GM21515 (cell line): ENCODE measurements at regions not wholly inside any gene's neighbourhood (a gene's known extent, or its start where the extent isn't known, plus 50 kb on each side); places are given as distances from the start of the nearest gene placed in this dataset.
"Not testable (repeated sequence)": the region's sequence is repeated elsewhere in the genome, so short reads cannot be mapped to it uniquely, and the experiment has no call there.

Experiments used
- ATAC-seq: cut with Tn5 transposase; IDR thresholded peaks from one replicate; pipeline ENCODE4 v1.9.1; 2021; ENCODE audit not compliant: unreplicated experiment

DNA sequence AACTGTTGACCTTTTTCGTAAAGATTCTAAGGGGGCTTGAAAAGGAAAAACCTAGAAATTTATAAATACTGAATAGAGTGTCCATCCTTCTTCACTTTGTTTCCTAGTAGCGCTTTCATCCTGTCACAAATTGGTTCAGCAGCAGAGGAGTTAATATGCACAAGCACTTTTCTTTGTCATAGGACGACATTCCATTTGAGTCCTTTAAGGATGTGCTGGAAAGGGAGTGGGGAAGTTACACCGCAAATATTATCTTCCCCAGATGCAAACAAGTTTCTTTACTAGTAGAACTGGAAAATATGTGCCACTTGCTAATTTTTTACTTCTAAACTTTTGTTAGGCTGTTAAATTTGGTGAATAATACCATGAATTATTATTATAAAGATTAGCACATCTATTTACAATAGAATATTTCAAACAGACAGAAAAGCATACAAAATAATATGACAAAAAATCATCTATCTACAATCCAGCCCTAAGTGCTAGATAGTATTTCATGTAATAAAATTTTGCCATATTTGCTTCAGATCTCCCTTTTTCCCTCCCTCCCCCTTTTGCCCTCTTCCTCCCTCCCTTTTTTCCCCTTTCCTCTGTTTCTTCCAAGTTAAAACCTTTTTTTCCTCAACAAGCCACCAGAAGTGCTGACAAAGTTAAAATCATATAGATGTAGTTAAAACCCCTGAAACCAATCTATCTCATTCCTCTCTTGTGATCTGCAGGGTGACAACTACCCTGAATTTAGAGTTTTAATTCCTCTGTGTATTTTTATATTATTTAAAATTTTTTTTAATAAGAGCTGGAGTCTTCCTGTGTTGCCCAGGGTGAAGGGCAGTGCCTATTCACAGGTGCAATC lies 50.5 kb upstream of the MAP4K3 start:
- no peak for ATAC-seq

- ATAC-seq: no peak
Measured at GRCh38 chr2:39488450-39488849, 51.4 kb upstream of the MAP4K3 start.

DNA sequence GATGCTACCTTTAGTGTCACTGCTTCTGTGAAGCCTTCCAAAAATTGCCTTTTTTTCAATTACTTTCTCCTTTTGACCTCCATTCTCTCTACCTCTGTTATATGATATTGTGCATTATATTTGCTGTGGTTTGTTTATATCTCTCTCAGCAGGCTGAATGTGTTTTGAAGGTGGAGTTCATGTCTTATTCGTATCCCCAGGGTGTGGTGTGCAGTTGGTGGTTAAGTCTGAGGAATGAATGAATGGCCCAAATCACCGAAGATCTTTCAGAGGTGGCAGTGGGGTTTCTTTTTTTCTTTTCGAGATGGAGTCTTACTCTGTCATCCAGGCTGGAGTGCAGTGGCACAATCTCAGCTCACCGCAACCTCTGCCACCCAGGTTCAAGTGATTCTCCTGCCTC lies 53.5 kb upstream of the MAP4K3 start:
- no peak for ATAC-seq

DNA sequence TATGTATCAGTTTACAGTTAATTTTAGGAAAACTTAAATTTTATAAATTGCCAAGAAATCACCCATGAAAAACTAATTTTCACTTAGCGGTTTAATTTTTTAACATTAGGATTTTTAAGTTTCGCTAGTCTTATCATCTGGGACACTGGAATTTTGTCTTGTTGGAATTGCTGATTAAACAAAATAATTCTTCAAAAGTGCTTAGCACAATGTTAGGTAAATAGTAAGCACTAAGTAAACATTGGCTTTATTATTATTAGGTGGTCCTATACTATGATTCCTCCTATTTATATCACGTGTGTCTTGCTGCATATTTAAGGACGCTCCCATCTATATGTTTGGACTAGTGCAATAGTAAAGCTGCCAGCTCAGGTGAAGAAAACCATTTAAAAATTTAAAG lies 54.6 kb upstream of the MAP4K3 start:
- peak; percentile 7 for ATAC-seq

- peak; percentile 97 for ATAC-seq
Measured at GRCh38 chr2:39492095-39492590, 55.1 kb upstream of the MAP4K3 start.

DNA sequence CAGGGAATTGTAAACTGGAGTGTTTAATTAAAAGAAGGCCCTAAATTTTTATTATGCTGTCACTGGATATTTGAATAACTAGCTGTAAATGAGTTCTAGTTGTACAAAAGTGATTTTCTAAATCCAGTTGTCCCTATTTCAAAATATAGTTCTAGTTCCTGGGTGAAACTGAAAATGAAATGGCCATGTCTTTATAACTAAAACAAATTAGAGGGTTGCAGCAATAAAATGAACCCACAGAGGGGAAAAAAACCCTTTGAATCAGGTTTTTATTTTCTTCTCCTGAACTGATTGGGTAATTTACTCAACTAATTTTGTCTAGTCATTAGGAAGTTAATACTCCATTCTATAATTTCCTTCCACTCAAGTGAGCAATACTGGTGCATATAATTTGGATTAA lies 55.6 kb upstream of the MAP4K3 start:
- ATAC-seq: no peak

DNA sequence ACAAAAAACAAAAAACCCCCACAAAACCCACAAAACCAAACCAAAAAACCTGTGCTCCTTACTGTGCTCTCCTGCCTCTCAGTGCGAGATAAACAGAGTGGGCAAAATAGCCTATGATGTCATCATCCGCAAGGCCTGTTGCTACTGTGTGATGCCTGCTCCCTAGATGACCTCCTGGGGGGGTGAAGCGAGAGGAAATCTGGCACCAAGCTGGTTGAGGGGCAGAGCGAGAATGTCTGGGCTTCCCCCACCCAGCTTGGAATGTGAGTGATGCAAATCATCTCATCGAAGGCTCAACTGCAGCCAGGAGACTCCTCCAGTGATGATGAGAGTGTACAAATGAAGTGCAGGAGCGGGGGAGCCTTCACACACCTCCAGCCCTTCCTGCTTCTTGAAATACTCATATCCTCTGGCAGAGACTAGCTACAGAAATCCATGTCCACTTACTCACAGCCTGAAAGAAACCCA lies 57.7 kb upstream of the MAP4K3 start:
- ATAC-seq: peak; percentile 46

DNA sequence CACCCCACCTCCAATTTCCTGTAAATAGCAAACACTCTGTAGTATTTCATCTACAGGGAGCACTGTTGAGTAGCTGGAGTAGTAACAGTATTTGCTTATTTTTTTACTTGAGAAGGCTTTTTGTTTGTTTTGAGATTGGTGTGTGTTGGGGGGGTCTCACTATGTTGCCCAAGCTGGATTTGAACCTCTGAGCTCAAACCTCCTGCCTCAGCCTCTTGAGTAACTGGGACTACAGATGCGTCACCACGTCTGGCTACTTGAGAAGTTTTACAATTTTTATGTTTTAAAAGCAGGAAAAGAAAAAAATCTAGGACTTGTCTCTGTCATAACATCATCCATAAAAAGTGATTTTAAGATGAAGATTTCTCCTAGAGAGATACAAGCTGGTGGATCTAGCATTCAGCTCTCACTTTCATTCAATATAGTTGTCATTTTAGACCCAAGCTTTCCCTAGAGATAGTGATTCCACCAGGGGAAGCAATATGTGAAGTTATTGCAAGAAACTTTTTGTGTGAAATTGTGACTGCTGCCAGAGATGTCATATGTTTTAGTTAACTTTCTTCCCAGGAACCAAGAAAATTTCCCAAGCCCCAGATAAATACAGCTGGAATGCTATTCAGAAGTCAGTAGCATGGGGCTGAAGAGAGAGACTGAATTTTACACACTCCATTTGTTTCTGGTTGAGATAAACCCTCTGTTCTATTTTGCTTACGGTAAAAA lies 60.2 kb upstream of the MAP4K3 start:
- ATAC-seq: no peak

GRCh38 chr2:39498176-39498575 lies 61.1 kb upstream of the MAP4K3 start:
- not testable (repeated sequence) for ATAC-seq

GRCh38 chr2:39498786-39499185 lies 61.7 kb upstream of the MAP4K3 start:
- ATAC-seq: no peak

GRCh38 chr2:39499336-39499735 lies 62.3 kb upstream of the MAP4K3 start:
- no peak for ATAC-seq

DNA sequence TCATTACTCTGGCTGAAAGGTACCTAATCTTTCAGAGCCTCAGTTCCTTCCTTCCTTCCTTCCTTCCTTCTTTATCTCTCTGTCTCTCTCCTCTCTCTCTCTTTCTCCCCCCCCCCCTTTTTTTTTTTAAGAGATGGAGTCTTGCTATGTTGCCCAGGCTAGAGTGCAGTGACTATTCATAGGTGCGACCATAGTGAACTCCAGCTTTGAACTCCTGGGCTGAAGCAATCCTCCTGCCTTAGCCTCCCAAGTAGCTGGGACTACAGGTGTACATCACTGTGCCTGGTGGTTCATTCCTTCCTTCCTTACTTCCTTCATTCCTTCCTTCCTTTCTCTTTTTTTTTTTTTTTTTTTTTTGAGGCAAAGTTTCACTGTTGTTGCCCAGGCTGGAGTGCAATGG lies 64.3 kb upstream of the MAP4K3 start:
- no peak for ATAC-seq

- no peak for ATAC-seq
Measured at GRCh38 chr2:39503277-39503676, 66.2 kb upstream of the MAP4K3 start.

- no peak for ATAC-seq
Measured at GRCh38 chr2:39504790-39505335, 67.8 kb upstream of the MAP4K3 start.

GRCh38 chr2:39506215-39506614 lies 69.1 kb upstream of the MAP4K3 start:
- no peak for ATAC-seq

DNA sequence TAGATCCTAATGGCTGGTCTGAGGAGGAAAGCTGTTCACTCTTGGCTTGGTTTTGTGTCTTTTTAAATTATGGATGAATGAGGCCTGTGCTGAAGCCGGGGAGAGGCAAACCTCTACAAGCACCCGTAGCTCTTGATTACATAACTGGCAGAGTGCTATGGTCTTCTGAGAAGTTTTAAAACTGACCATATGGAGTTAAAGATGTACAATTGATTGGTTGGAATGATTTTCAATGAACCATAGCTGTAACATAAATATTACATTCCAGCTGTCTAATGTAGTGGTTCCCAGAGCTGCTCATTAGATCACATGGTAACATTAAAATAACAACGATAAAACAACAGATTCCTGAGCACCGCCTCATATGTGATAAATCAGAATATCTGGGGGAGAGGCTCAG lies 71.1 kb upstream of the MAP4K3 start:
- no peak for ATAC-seq

DNA sequence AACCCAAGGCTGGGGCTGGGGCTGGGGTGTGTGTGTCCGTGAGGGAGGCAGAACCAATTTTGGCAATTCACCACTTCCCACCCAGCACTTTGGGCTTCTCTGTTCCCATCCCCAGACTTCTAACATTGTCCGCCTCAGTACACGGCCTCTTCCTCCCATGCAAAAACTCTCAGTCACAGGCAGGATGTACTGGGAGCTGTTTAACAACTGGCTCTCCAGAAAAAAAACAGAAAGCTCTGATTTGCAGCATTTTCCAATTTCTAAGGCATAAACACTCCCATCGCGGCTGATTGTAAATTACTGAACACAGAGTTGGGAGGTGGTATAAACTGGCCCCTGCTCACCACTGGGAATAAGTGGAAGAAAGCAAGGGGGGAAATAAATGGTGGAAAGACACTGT lies 73.1 kb upstream of the MAP4K3 start:
- no peak for ATAC-seq

DNA sequence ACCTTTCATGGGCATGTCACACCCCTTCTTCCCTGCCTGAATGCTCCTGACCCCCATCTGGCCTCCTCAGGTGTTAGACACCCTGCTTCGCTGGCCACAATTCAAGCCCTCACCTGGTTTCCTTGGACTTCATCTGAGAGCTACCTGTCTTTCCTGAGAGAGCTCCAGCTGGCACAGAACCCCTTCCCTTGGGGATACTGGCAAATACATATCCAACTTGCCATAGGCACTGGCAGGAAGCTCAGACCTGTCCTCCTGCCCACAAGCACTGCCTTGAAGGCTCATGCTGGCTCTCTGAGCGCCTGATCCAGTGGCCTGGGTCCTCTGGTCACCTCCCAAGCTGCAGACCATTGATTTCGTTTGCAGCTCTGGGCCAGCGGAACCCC lies 74.1 kb upstream of the MAP4K3 start:
- ATAC-seq: no peak

DNA sequence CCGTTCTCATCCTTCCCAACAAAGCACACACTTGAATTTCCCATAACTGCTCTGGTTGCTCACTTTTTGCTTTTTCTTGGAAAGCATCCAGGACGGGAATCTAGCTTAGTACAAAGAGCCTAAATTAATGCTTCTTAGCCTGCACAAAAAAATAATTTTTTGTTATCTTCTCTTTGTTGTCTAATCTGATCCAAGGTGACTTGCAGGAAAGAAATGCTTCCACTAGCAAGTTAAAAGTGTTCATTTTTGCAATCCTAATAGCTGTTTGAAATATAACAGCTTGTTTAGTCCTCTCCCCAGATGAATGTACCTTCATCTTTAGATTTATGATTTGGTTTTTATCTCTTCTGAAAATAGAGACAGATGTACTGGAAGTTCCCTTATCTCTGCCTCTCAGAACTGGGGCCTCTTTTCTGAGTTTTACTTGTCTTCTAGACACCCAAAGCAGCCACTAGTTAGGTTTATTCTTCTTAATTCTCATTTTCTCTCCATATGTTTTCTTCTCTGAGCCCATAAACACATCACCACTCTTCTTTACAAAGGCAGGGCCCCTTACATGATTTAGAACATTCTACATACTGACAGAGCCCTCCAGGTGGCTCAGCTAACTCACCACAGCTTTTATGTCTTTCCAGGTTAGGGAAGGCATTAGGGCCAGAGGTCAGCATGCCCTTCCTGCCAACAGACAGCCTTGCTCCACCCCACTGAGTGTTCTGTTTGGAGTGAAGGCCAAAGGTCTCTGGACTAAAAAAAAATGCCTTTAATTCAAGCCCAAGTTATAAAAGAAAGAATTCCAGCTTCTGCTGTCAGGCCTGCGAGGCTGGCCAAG lies 74.7 kb upstream of the MAP4K3 start:
- ATAC-seq: no peak

- no peak for ATAC-seq
Measured at GRCh38 chr2:39512434-39512935, 75.4 kb upstream of the MAP4K3 start.

DNA sequence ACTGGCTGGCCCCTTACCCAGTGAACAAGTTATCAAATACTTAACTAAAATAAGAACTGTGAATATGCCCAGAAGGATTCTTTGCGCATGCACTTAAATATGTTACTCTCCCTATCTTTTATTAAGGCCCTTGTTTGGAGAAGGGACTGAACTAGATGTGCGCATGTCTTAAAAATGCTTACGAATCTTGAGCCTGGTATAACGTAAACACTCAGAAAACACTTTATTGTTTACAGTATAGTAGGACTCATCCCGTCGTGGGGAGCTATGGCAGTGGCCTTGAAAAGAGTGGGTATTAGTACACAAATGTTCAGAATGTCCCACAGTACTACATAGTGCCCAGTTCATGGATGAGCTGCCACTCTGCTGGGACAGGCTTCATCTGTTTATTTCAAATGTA lies 75.9 kb upstream of the MAP4K3 start:
- ATAC-seq: no peak
